GM19455 (cell line): ENCODE measurements at regions not wholly inside any gene's neighbourhood (a gene's known extent, or its start where the extent isn't known, plus 50 kb on each side); places are given as distances from the start of the nearest gene placed in this dataset.
"Not testable (repeated sequence)": the region's sequence is repeated elsewhere in the genome, so short reads cannot be mapped to it uniquely, and the experiment has no call there.

Experiments used
- ATAC-seq: cut with Tn5 transposase; IDR thresholded peaks from one replicate; pipeline ENCODE4 v1.9.1; 2021; ENCODE audit not compliant: unreplicated experiment

DNA sequence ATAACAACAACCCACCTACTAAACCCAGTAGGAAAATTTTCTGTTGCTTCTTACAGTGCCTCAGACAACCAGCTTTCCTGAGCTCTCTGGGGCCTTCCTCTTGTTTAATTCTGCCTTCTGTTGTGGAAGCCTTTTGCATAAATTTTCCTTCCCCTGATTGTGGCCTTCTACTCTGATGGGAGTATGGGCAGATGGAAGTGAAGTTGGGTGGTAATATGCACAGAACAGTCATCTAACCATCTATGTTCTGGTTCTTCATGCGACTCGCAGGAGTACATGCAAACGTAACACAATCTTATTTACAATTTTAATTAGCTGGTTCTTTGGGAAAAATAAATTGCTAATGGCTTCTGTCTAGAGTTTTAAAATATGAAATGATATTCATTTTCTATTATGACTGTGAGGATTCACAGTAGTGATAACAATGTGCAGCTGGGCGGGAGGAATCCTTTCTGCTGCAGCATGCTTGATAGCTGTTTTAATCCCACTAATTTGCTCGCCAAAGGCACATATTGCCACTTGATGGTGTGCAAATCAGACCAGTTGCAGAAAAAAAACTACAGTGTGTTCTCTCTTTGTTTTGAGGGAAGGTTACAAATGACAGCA lies 311.5 kb upstream of the ROPN1 start:
- no peak for ATAC-seq

DNA sequence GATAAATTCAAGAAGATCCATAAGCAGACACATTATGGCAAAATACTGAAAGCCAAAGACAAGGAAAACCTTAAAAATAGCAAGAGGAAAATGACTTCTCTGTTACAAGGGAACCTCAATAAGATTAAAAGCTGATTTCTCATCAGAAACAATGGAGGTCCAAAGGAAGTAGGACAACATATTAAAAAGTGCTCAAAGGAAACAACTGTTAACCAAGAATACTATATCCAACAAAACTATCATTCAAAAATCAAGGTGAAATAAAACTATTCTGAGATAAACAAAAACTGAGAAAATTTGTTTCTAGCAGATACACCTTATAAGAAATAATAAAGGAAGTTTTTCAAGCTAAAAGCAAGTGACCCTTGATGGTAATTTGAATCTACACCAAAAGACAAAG lies 314.7 kb upstream of the ROPN1 start:
- ATAC-seq: no peak

DNA sequence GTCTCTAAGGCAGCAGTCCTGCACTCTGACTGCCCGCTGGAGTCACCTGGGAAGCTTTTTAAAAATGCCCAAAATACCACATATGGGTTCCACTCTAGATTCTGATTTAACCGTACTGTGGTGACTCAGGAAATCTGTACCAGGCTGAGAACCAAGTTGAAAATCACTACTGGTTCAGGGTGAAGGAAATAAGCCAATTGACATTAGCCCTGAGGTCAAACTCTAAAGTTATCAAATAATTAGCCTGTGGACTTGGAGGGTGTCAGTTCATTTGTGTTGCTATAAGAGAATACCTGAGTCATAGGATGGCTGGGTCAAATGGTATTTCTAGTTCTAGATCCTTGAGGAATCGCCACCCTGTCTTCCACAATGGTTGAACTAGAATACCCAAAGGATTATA lies 321.7 kb upstream of the ROPN1 start:
- ATAC-seq: no peak

DNA sequence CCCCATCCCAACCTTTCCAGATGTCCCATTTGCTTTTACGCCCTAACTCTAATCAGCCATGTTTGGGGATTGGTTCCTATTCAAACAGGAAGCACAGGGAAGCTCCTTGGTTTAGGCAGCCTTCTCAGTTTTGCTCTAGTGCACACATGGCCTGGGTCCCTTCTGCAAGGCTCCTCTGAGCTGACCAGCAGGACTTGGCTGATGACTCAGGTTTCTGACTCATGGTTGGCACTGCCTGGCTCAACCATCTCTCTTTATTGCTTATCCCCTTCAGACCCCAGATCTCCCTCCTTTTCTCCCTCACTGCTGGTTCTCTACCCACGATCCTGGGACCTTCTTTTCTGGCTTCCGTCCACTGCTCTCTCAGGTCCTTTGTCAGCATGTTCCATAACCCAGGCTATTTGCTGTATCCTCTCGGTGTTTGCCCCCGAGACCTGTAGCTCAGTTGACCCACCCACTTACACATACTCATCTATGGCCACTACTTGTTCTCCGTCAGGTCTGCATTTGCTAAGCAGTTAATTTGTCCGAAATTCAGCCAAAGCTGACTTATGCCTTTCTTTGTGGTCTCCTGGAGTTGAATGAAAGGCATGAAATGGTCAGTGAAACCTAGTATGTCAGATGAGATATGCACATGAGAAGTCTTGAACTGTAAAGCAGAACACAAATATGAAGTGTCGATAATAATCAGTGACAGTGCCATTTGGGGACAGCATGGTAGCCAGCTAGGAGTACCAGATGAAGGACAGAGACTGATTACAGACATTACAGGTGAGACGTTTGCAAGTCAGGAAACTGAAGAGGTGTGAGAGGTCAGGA lies 323.5 kb upstream of the ROPN1 start:
- ATAC-seq: no peak

DNA sequence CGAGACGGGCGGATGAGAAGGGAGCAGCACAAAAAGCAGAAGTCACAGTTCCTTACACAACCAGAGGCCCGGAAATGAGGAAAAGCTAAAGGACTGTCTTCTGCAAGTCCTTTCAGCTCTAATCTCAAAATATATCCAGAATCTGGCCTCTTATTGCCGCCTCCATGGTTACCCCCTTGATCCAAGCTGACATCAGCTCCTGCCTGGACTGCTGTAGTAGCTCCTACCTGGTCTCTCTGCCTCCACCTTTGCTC lies 324.0 kb upstream of the ROPN1 start:
- ATAC-seq: no peak

DNA sequence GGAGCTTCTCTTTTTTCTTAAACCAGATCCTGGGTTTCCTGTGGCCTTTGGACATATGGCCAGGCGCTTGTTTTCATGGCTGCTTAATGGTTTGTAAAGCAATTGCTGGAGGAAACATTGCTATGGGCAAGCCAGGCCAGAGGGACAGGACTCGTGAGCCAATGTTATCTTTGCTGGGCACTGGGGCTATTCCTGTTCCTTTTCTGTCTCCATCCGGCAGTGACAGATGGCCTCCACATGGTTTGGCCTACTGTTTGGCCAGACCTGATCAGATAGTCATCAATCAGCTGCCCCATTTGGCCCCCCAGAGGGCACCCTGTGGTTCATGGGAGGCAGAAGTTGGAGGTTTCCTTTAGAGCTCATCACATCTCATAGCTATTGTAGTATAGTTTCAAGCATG lies 326.1 kb upstream of the ROPN1 start:
- no peak for ATAC-seq

DNA sequence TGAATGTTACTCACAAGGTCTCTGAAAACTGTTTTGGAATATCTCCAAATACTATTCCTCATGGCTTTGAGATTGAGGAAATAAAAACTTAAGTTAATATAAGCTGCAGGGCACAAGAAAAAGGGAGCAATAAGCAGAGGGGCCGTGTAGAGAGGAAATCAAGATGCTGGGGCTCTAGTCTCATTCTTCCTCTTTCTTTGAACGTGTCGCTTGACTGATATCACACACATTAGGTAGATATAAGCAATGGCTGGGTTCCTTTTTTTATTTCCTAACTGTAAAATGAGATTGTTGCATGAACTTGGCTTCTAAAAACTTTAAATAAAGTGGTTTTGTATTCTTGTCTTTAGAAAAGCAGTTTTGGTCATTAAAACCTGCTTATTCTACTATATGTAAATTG lies 326.7 kb upstream of the ROPN1 start:
- no peak for ATAC-seq

DNA sequence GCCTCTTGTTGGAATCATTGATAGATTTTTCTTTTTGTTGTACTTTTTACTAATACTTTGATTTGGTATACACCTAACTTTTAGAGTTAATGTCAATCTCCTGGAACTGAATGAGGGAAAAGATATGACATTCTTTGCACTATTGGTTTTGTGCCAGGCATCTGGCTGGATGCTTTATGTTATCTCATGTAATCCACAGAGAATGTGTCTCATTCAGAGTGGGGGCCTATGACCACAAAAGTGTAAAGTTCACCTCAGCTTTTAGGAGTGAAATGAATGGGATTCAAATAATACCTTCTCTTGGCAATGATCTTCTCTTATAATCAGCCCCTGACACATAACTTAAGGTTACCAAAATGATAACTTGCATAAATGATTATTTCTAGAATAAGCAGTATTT lies 329.1 kb upstream of the ROPN1 start:
- ATAC-seq: no peak

DNA sequence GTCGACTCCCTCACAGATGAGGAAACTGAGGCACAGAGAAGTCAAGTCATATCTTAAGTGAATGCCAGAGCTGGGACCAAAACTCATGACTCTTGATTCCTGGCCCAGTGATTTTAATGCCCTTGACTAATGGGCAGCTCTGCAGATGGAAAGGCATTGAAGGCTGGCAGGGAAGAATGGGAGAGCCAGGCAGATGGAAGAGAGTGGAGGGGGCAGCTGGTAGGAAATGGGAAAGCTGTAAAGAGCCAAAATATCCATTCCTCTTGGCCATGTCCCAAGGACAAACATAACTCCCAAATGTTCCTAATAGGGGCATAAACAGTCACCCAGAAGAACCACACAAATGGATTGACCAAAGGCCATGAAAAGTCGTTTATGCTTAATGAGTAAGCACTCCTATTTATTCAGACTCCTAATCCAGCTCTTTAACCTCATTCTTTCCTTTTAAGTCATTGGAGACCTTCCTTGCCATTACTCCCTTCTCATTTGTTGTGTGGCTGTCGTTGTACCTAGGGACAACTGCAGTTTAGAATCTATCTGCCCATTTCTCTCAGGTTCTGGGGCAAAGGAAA lies 330.5 kb upstream of the ROPN1 start:
- no peak for ATAC-seq

DNA sequence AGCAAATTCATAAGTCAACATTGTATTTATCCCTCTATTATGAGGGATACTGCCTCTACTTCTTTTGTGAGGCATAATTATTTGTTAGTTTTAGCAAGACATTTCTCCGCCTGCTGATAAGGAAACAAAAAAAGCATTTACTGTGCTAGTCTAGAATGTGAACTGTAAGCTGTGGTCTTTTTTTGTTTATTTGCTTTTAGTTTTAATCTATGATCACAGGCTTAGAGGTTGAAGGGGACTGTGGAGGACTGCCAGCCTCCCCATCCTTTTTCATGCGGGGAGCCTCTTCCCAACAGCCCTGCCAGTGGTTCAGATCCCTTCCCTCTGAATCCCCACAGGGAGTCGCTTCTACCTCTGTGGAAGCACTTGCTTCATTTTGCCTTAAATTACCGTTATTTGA lies 331.0 kb upstream of the ROPN1 start:
- ATAC-seq: no peak

DNA sequence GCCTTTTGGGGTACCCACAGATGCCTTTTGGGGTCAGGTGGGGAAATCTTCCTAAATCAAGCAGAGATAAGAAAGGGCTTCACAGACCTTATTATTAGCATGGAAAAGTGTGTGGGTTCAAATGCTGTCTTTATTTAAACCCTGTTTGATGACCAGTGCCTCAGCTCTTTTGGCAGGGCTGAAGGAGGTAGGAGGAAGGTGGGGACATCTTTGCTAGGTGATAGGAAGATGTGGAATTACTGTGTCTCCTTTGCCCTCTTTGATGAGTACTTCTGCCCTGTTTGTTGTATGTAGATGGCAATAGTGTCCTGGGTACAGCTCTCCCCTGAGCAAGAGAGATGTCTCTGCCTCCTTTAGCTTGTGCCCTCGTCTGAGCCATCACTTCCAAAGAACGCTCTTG lies 333.3 kb upstream of the ROPN1 start:
- no peak for ATAC-seq

DNA sequence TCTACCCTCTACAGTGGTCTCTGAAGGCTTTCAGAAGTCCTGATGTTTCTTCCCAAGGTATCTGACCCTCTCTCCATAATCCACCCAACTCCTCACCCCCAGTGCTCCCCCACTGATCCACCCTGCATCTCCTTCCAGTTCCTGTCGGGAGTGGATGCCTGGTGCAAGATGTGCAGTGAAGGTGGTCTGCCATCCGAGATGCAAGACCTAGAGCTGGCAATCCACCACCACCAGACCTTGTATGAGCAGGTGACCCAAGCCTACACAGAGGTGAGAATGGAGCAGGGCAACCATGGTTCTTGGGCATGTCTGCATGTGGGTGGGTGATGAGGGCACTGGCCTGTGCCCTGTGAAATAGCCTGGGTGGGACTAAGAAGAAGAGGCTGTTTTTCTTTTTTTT lies 337.8 kb upstream of the ROPN1 start:
- no peak for ATAC-seq

DNA sequence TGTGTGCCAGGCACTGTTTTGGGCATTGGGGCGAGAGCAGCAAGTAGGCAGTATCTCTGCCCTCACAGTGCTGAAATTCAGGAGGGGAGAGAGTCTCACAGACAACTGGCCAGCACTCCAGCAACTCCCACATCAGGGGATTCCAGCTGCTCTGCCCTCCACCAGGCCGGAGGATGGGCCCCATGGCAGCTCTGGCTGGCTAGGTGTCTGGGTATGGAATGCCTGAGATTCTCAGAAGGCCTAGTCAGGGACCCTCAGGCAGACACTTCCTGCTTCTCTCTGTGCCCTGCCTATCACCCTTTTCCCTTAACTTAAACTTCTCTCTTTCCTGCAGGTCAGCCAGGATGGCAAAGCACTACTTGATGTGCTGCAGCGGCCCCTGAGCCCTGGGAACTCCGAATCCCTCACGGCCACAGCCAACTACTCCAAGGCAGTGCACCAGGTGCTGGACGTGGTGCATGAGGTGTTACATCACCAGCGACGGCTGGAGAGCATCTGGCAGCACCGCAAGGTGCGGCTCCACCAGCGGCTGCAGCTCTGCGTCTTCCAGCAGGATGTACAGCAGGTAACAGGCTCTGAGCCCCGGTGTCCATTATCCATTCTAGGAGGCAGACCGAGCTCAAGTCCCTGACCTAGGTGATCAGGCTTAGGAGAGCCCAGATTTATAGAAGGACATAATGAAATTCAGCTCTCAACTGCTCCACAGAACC lies 342.2 kb upstream of the ROPN1 start:
- ATAC-seq: no peak

DNA sequence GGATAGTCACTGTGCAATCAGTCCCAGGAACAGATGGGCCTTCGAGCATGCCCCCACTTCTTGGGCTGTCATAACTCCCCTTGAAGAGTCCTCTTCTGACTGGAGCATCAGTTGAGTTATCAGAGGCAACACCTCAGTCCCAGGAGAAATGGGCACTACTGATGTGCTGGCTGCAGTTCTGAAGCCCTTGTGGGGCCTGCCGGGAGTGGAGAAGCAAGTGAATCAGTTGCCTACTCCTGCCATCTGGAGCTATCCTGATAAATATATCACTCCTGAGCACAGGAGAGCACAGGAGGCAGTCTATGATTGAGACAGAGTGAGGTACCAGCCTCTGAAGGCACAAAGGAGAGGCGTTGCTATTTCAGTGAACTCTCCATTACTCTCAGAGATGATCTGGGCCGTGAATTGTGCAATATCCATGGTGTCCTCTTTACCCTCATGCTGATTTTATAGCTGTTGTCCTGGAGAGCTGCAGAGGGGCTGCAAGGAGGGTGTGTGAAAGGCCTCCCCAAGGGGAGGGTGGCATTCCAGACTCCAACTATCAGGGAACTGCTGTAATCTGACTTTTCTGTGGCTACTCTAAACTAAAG lies 344.2 kb upstream of the ROPN1 start:
- no peak for ATAC-seq

DNA sequence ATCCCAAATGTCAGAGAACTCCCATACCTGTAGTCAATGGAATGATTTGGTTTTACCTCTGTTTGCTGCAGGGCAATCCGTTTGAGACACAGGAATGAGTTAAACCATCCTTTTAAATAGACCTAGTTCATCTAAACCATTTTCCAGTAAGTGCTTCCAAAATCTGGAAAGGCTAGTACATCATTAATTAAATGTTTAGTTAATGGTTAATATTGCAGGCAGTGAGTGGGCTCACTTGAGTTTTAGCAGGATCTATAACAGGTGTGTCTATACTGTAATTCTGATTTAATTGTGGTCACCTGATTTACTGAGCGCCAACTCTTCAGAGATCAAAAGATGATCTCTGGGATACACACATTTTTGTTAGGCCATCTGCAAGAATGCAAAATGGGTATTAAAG lies 353.9 kb upstream of the ROPN1 start:
- ATAC-seq: no peak

DNA sequence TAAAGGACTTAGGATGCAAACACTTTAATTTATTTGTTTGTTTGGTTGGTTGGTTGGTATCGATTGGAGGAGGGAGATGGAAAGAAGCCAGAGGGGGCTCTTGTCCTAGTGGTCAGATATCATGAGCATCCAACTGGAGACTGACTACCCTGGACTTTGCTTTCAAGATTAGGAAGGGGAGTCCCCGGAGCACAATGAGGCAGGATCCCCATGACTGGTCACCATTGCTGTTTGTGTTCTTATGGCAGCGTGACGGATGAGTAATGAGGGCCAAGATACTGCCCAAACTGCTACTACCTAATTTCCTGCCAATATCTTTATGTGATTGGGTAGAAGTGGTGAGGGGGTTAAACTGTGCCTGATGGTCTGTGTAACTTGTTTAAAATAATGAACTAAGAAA lies 354.6 kb upstream of the ROPN1 start:
- no peak for ATAC-seq

DNA sequence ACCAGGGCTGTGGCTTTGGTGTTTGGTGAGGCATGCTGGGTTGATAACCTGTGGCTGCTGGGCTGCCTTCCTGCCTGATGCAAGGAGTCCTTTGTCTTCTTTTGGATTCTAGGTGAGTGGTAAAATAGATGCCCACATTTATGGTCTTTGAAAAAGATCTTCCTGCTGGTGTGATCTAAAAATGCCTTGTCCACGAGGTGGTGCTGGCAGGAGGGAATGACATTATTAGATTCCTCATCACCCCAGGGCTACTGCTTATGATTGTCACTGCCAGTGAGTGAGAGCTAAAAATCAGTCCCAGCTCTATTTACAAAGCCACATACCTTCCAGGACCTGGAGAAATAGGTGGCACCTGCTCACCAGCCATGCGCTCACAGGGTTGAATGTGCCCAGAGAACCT lies 355.5 kb upstream of the ROPN1 start:
- no peak for ATAC-seq

DNA sequence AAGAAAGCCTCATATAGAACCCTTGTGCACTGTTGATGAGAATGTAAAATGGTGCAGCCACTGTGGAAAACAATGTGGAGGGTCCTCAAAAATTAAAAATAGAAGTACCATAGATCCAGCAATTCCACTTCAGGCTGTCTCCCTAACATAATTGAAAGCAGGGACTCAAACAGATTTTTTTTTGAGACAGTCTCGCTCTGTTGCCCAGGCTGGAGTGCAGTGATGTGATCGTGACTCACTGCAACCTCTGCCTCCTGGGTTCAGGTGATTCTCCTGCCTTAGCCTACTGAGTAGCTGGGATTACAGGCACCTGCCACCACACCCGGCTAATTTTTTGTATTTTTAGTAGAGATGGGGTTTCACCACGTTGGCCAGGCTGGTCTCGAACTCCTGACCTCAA lies 356.6 kb upstream of the ROPN1 start:
- not testable (repeated sequence) for ATAC-seq

DNA sequence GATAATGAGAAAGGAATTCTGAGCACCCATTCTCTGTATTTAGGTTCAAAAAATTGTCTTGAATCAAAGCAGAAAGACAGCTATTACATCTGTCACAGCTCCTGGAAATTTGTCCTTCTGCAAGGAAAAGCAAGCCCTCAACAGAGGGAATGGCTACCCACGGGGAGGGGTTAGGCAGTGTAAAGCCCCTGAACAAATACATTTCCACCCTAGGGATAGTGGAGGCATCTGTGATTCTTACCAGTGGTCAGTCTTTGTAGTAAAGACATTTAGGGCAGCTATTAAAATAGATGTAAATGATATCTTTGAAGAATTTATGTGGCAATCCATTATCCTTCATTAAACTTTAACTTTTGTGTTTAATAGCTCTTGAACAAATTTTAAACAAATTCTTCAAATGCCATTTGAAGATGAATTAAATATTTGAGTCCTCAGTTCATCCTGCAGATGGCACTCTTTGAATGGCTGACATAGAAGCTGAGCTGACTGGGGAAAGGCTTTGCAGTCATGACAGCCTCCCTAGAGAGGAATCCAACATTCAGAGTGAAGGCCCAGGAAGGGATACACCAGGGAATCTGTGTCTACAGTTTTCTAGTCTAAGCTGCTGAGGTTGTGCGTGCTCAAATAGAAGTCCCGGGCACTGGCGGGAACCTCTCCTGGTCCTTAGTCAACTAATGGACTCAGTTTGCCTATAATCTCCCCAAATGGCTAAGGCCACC lies 359.7 kb upstream of the ROPN1 start:
- no peak for ATAC-seq

DNA sequence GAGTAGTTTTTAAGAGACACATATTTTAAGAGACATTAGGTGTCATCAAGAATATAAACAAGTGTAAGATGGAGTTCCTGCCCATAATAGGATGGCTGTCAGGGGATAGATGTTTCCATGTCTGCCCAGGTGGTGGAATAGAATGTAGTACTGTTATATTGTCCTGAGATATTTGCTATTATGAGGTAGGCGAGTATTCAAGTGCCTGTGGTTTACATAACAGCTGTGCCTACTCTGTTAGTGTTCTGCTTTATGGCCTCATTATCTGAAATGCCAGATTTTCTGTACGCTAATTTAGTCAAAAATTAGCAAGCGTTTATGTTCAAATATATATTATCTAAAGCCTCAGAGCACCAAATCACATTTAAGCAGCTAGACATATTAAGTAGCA lies 360.2 kb upstream of the ROPN1 start:
- no peak for ATAC-seq

DNA sequence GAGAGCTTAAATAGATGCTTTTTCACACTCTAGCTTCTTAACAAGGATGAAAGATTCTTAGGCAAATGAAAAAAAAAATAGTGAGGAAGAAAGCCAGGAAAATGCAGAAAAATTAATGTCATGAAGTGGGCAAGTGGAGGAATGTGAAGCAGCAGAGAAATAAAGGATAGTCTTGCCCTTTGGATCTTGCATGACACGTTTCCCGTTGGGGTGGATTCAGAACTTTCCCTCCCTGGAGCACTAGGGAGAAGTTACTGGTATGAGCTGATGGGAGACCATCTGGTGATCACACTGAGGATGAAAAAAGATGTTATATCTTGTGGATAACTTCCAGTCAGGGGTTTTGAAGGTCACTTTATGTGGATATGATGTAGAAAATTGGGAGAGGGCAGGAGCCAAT lies 361.8 kb upstream of the ROPN1 start:
- no peak for ATAC-seq
